ENCODE measurements at regions not wholly inside any gene's neighbourhood (a gene's known extent, or its start where the extent isn't known, plus 50 kb on each side); places are given as distances from the start of the nearest gene placed in this dataset.

GRCh38 chr5:68450245-68450852 is 234.8 kb downstream of the PIK3R1 start:
- TF ChIP-seq, protein P1, sequence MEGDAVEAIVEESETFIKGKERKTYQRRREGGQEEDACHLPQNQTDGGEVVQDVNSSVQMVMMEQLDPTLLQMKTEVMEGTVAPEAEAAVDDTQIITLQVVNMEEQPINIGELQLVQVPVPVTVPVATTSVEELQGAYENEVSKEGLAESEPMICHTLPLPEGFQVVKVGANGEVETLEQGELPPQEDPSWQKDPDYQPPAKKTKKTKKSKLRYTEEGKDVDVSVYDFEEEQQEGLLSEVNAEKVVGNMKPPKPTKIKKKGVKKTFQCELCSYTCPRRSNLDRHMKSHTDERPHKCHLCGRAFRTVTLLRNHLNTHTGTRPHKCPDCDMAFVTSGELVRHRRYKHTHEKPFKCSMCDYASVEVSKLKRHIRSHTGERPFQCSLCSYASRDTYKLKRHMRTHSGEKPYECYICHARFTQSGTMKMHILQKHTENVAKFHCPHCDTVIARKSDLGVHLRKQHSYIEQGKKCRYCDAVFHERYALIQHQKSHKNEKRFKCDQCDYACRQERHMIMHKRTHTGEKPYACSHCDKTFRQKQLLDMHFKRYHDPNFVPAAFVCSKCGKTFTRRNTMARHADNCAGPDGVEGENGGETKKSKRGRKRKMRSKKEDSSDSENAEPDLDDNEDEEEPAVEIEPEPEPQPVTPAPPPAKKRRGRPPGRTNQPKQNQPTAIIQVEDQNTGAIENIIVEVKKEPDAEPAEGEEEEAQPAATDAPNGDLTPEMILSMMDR (IDR thresholded peaks at IDR 0.05; ENCODE audit: low read length), result no peak
- TF ChIP-seq EZH2 (IDR thresholded peaks at IDR 0.05; ENCODE audit: borderline replicate concordance, low read length), result no peak
